ENCODE measurements at regions not wholly inside any gene's neighbourhood (a gene's known extent, or its start where the extent isn't known, plus 50 kb on each side); places are given as distances from the start of the nearest gene placed in this dataset.

DNA sequence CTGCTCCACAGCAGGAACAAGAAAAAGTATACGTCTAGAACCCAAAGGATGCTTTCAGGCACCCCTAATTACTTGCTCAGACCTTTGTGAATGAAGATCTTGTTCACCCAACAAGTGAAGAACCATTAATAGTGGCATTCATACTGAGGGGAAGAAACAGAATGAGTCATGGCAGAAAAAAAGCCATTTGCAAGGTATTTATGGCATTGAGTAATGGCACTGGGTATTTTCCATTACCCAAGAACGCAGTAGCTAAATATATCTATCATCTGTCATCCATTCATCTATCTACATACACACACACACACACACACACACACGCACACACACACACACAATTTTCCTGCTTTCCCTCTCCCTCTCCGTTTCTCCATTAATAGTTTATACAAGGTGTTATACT is 56.4 kb upstream of the XIRP2 start:
- no peaks in the 10 kb centered on the region for H3K9me3 ChIP-seq (ENCODE audit: control insufficient read depth, insufficient read depth, low read length)
- no peaks in the 10 kb centered on the region for H3K36me3 ChIP-seq (ENCODE audit: control insufficient read depth, insufficient read depth, low read length)
- H3K9ac ChIP-seq (ENCODE audit: low read depth, low read length) = no peak overlapping the region
- H3K4me3 ChIP-seq (ENCODE audit: low read depth, low read length) = no peak overlapping the region
- H3K27me3 ChIP-seq (ENCODE audit: control insufficient read depth, insufficient read depth, low read length) = no peaks in the 10 kb centered on the region
- no peaks in the 10 kb centered on the region for H3K4me1 ChIP-seq (ENCODE audit: control insufficient read depth, insufficient read depth, low read length)

DNA sequence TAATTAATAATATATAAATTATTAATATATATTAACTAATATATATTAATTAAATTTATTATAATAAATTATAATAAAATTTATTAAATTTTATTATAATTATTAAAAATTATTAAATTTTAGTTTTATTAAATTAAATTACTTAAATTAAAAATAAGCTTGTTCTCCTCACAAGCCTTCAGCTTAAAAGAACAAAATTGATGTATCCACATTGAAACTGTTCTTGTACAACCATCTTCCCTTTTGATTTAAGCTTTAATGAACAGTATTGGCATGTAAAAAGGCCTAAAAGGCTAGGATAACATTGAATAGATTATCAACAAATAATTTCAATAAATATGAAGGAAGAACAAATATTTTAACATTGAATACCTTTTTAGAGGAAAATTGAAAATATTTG is 62.4 kb upstream of the XIRP2 start:
- Histone ChIP-seq H3K9ac (ENCODE audit: low read depth, low read length) (no peak overlapping the region), H3K36me3 (ENCODE audit: control insufficient read depth, insufficient read depth, low read length) (no peaks in the 10 kb centered on the region), H3K4me3 (ENCODE audit: low read depth, low read length) (no peak overlapping the region), H3K27me3 (ENCODE audit: control insufficient read depth, insufficient read depth, low read length) (no peaks in the 10 kb centered on the region), H3K9me3 (ENCODE audit: control insufficient read depth, insufficient read depth, low read length) (no peaks in the 10 kb centered on the region), H3K4me1 (ENCODE audit: control insufficient read depth, insufficient read depth, low read length) (no peaks in the 10 kb centered on the region)

GRCh38 chr2:166814335-166814734 is 73.9 kb upstream of the XIRP2 start:
- H3K4me1 ChIP-seq (ENCODE audit: control insufficient read depth, insufficient read depth, low read length) = no peaks in the 10 kb centered on the region
- H3K27me3 ChIP-seq (ENCODE audit: control insufficient read depth, insufficient read depth, low read length) = no peaks in the 10 kb centered on the region
- no peak overlapping the region for H3K9ac ChIP-seq (ENCODE audit: low read depth, low read length)
- no peaks in the 10 kb centered on the region for H3K9me3 ChIP-seq (ENCODE audit: control insufficient read depth, insufficient read depth, low read length)
- H3K36me3 ChIP-seq (ENCODE audit: control insufficient read depth, insufficient read depth, low read length) = no peaks in the 10 kb centered on the region
- H3K4me3 ChIP-seq (ENCODE audit: low read depth, low read length) = no peak overlapping the region

GRCh38 chr2:166812166-166812891 is 76.0 kb upstream of the XIRP2 start:
- Histone ChIP-seq H3K9ac (ENCODE audit: low read depth, low read length) (no peak overlapping the region), H3K4me1 (ENCODE audit: control insufficient read depth, insufficient read depth, low read length) (no peaks in the 10 kb centered on the region), H3K27me3 (ENCODE audit: control insufficient read depth, insufficient read depth, low read length) (no peaks in the 10 kb centered on the region), H3K36me3 (ENCODE audit: control insufficient read depth, insufficient read depth, low read length) (no peaks in the 10 kb centered on the region), H3K9me3 (ENCODE audit: control insufficient read depth, insufficient read depth, low read length) (no peaks in the 10 kb centered on the region), H3K4me3 (ENCODE audit: low read depth, low read length) (no peak overlapping the region)

DNA sequence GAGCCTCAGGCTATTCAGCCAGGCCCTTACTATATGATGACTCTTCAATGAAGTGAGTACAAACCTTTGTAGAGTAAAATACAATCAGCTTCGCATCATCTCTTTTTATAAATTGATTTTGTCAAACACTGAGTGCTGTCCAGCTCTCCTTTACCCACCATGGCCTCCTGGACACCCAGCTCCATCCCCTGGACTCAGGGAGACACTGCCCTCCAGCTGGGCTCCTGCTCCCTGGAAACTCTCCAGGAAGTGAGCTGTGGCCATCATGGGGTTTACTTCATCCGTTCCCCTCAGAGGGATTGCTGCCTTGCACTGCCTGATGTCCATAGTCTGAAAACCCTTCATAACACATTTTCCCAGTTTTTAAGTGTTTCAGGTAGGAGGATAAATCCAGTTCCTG is 82.5 kb upstream of the XIRP2 start:
- Histone ChIP-seq H3K9ac (ENCODE audit: low read depth, low read length) (no peak overlapping the region), H3K4me3 (ENCODE audit: low read depth, low read length) (no peak overlapping the region), H3K9me3 (ENCODE audit: control insufficient read depth, insufficient read depth, low read length) (no peaks in the 10 kb centered on the region), H3K27me3 (ENCODE audit: control insufficient read depth, insufficient read depth, low read length) (no peaks in the 10 kb centered on the region), H3K4me1 (ENCODE audit: control insufficient read depth, insufficient read depth, low read length) (peaks cover 5% of the 10 kb centered on the region), H3K36me3 (ENCODE audit: control insufficient read depth, insufficient read depth, low read length) (no peaks in the 10 kb centered on the region)

DNA sequence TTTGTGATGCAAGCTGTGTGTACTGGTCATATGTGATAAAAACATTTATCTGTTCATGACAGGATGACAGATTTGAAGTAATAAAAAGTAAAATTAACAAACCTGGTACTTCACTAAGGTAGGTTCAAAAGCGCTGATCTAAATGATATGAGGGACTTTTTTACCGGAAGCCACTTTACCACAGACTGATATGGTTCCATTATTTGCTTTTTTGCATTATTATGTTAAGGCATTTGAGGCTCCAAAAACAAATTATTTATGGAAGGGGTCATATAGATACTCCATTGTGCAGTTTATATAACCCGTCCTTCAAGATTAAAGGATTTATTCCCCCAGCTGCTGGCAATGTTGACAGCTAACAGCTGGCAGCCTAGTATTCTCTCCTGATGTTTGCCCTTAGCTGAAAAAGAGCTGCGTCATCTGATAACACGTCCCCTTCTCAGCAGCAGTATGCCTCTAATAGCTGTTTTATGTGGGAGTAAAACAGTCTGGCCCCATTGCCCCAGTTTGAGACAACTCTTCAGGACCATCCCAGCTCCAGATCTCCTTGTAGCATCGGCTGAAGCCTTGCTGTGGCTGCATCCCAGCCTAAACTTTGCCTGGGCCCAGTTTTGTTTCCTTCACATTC is 84.8 kb upstream of the XIRP2 start:
- no peak overlapping the region for H3K4me3 ChIP-seq (ENCODE audit: low read depth, low read length)
- no peak overlapping the region for H3K9ac ChIP-seq (ENCODE audit: low read depth, low read length)
- no peaks in the 10 kb centered on the region for H3K36me3 ChIP-seq (ENCODE audit: control insufficient read depth, insufficient read depth, low read length)
- no peaks in the 10 kb centered on the region for H3K9me3 ChIP-seq (ENCODE audit: control insufficient read depth, insufficient read depth, low read length)
- no peaks in the 10 kb centered on the region for H3K27me3 ChIP-seq (ENCODE audit: control insufficient read depth, insufficient read depth, low read length)
- peaks cover 5% of the 10 kb centered on the region for H3K4me1 ChIP-seq (ENCODE audit: control insufficient read depth, insufficient read depth, low read length)

- Histone ChIP-seq H3K4me1 (ENCODE audit: control insufficient read depth, insufficient read depth, low read length) (peaks cover 5% of the 10 kb centered on the region), H3K9ac (ENCODE audit: low read depth, low read length) (no peak overlapping the region), H3K27me3 (ENCODE audit: control insufficient read depth, insufficient read depth, low read length) (no peaks in the 10 kb centered on the region), H3K36me3 (ENCODE audit: control insufficient read depth, insufficient read depth, low read length) (no peaks in the 10 kb centered on the region), H3K9me3 (ENCODE audit: control insufficient read depth, insufficient read depth, low read length) (no peaks in the 10 kb centered on the region), H3K4me3 (ENCODE audit: low read depth, low read length) (no peak overlapping the region)
Measured at GRCh38 chr2:166802475-166802874, 85.8 kb upstream of the XIRP2 start.

DNA sequence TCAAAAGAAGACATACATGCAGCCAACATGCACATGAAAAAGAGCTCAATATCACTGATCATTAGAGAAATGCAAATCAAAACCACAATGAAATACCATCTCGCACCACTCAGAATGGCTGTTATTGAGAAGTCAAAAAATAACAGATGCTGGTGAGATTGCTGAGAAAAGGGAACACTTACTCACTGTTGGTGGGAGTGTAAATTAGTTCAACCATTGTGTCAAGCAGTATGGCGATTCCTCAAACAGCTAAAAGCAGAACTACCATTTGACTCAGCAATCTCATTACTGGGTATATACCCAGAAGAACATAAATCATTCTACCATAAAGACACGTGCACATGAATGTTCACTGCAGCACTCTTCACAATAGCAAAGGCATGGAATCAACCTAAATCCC is 95.5 kb upstream of the XIRP2 start:
- H3K27me3 ChIP-seq (ENCODE audit: control insufficient read depth, insufficient read depth, low read length) = no peaks in the 10 kb centered on the region
- no peak overlapping the region for H3K9ac ChIP-seq (ENCODE audit: low read depth, low read length)

GRCh38 chr2:166786707-166787106 is 101.6 kb upstream of the XIRP2 start:
- Histone ChIP-seq H3K4me3 (ENCODE audit: low read depth, low read length) (no peak overlapping the region), H3K9me3 (ENCODE audit: control insufficient read depth, insufficient read depth, low read length) (no peaks in the 10 kb centered on the region)

More for the DNA sequence above, 95.5 kb upstream of the XIRP2 start:
- Histone ChIP-seq H3K4me1 (ENCODE audit: control insufficient read depth, insufficient read depth, low read length) (no peaks in the 10 kb centered on the region), H3K4me3 (ENCODE audit: low read depth, low read length) (no peak overlapping the region), H3K9me3 (ENCODE audit: control insufficient read depth, insufficient read depth, low read length) (peaks cover 2% of the 10 kb centered on the region), H3K36me3 (ENCODE audit: control insufficient read depth, insufficient read depth, low read length) (no peaks in the 10 kb centered on the region)

DNA sequence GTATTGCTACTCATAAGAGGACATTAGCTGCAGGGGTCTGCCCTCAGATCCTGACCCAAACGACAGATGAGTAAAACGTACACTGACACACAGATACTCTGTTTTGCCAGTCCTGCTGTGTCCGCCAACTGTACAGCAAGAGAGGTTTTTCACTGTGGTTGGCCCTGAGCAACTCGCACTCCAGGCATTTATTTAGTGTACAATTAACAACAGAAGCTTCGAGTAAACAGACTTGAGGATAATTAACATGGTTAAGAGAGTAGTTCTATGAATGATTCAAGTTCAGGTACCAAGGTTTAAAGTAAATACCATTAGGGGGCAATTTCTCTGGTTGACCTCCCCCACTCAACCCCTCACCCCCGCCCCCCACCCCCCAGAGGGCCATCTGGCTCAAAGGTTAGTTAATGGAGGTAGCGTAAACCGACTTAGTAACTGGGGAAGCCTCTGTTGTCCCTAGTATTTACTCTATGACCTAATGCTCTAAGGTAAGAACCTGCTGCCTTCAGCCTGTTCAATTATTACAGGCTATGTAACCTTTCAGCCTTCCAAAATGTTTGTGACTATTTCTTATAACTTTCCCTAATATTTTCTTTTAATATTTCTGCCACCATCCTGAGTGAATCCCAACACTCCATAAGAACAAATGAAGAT is 103.9 kb upstream of the XIRP2 start:
- no peaks in the 10 kb centered on the region for H3K36me3 ChIP-seq (ENCODE audit: control insufficient read depth, insufficient read depth, low read length)
- H3K27me3 ChIP-seq (ENCODE audit: control insufficient read depth, insufficient read depth, low read length) = no peaks in the 10 kb centered on the region
- H3K9ac ChIP-seq (ENCODE audit: low read depth, low read length) = no peak overlapping the region
- no peak overlapping the region for H3K4me3 ChIP-seq (ENCODE audit: low read depth, low read length)
- peaks cover 9% of the 10 kb centered on the region for H3K4me1 ChIP-seq (ENCODE audit: control insufficient read depth, insufficient read depth, low read length)
- no peaks in the 10 kb centered on the region for H3K9me3 ChIP-seq (ENCODE audit: control insufficient read depth, insufficient read depth, low read length)

More at GRCh38 chr2:166786707-166787106, 101.6 kb upstream of the XIRP2 start:
- peaks cover 9% of the 10 kb centered on the region for H3K4me1 ChIP-seq (ENCODE audit: control insufficient read depth, insufficient read depth, low read length)
- H3K36me3 ChIP-seq (ENCODE audit: control insufficient read depth, insufficient read depth, low read length) = no peaks in the 10 kb centered on the region
- no peak overlapping the region for H3K9ac ChIP-seq (ENCODE audit: low read depth, low read length)
- no peaks in the 10 kb centered on the region for H3K27me3 ChIP-seq (ENCODE audit: control insufficient read depth, insufficient read depth, low read length)

GRCh38 chr2:166775176-166775575 is 113.1 kb upstream of the XIRP2 start:
- Histone ChIP-seq H3K9me3 (ENCODE audit: control insufficient read depth, insufficient read depth, low read length) (no peaks in the 10 kb centered on the region), H3K27me3 (ENCODE audit: control insufficient read depth, insufficient read depth, low read length) (no peaks in the 10 kb centered on the region), H3K36me3 (ENCODE audit: control insufficient read depth, insufficient read depth, low read length) (no peaks in the 10 kb centered on the region), H3K9ac (ENCODE audit: low read depth, low read length) (no peak overlapping the region), H3K4me1 (ENCODE audit: control insufficient read depth, insufficient read depth, low read length) (peaks cover 3% of the 10 kb centered on the region), H3K4me3 (ENCODE audit: low read depth, low read length) (no peak overlapping the region)
